Uterus (tissue), 3 donors: ENCODE measurements at regions not wholly inside any gene's neighbourhood (a gene's known extent, or its start where the extent isn't known, plus 50 kb on each side); places are given as distances from the start of the nearest gene placed in this dataset.

Experiments used
- DNase-seq, 2 donors: peaks; one replicate each; pipeline ENCODE4 v3.0.0-alpha.2; 2019 to 2020
- H3K27ac ChIP-seq, 2 donors: fragments of 200-600 bp; sonication (generic); 1 replicate in 1 of 2; 2 replicates in 1 of 2; pipeline ENCODE4 v1.5.1; 2016 to 2018
- H3K27me3 ChIP-seq, 2 donors: fragments of 200-600 bp; sonication (generic); one replicate each; pipeline ENCODE4 v1.5.1; 2018 to 2019; ENCODE audit warnings: control low read depth in 1 of 2
- H3K36me3 ChIP-seq, 2 donors: fragments of 200-600 bp; sonication (generic); one replicate each; pipeline ENCODE4 v1.5.1; 2019; ENCODE audit warnings: control low read depth in 1 of 2
- H3K4me1 ChIP-seq, 2 donors: fragments of 200-600 bp; sonication (generic); one replicate each; pipeline ENCODE4 v1.5.1; 2018 to 2019; ENCODE audit warnings: control low read depth in 1 of 2
- H3K4me3 ChIP-seq, 2 donors: fragments of 200-600 bp; sonication (generic); 1 replicate in 1 of 2; 2 replicates in 1 of 2; pipeline ENCODE4 v1.5.1; 2018 to 2019; ENCODE audit warnings: mild to moderate bottlenecking in 1 of 2
- H3K9me3 ChIP-seq, 2 donors: fragments of 200-600 bp; sonication (generic); one replicate each; pipeline ENCODE4 v1.5.1; 2019; ENCODE audit warnings: control low read depth in 1 of 2
- CTCF ChIP-seq, 4 experiments: fragments of 200-600 bp in 2 of 4; fragments of 450-650 bp in 2 of 4; sonication (generic) in 2 of 4; IDR thresholded peaks; one replicate each; pipeline ENCODE4 v1.5.1; 2016 to 2019; ENCODE audit warnings: antibody characterized with exemption in 4 of 4, mild to moderate bottlenecking in 2 of 4, moderate library complexity in 1 of 4
- POLR2A ChIP-seq, 2 donors: fragments of 450-650 bp; IDR thresholded peaks; one replicate each; pipeline ENCODE4 v1.6.1; 2016; ENCODE audit warnings: antibody characterized with exemption in 2 of 2, mild to moderate bottlenecking in 1 of 2, moderate library complexity in 1 of 2
- intact Hi-C: fragments of 100-400 bp; cut with DNase I; formaldehyde crosslinking; loops from one replicate; pipeline ENCODE4 v1.15.1; 2023; ENCODE audit warnings: low total_unique reads
- donor health status: DM: yes; HTN: yes; CAD: no.

GRCh38 chr1:112264010-112264409 lies 132.0 kb upstream of the CTTNBP2NL start:
- Histone ChIP-seq H3K36me3 (no peaks in the 10 kb centered on the region), H3K4me1 (no peaks in the 10 kb centered on the region), H3K9me3 (no peaks in the 10 kb centered on the region), H3K27ac (peak overlapping the region in 1 of 2 donors; percentile 9), H3K27me3 (no peaks in the 10 kb centered on the region), H3K4me3 (no peak overlapping the region)
- no peak for DNase-seq
- TF ChIP-seq CTCF (IDR thresholded peaks at IDR 0.05): no peak
- TF ChIP-seq POLR2A (IDR thresholded peaks at IDR 0.05): no peak
- intact Hi-C loops: no loop called here

DNA sequence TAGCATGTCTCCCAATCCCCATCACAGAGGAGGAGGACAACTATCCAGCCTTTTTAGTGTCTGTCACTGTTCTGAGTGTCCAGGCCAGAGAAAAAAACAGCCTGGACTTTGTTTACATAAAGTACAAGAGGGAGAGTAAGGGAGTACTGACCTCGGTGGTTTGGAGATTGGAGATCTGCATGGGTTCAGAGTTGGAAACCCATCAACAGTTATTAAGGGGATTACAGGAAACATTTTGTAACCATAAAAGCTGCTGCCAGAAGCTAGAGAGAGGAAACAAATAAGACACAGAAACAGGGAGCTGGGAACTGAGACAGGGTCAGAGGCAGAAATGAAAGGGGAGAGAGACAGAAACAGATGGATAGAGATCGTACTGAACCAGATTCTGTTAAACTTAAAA lies 131.5 kb upstream of the CTTNBP2NL start:
- H3K27ac ChIP-seq: peak overlapping the region; percentile 5 to 59
- H3K36me3 ChIP-seq: no peaks in the 10 kb centered on the region
- no peak overlapping the region for H3K4me3 ChIP-seq
- no peaks in the 10 kb centered on the region for H3K4me1 ChIP-seq
- intact Hi-C loops: no loop called here
- TF ChIP-seq CTCF (IDR thresholded peaks at IDR 0.05) (no peak), POLR2A (IDR thresholded peaks at IDR 0.05) (no peak)
- no peaks in the 10 kb centered on the region for H3K27me3 ChIP-seq
- H3K9me3 ChIP-seq: no peaks in the 10 kb centered on the region
- DNase-seq: peak in 1 of 2 donors; percentile 19

DNA sequence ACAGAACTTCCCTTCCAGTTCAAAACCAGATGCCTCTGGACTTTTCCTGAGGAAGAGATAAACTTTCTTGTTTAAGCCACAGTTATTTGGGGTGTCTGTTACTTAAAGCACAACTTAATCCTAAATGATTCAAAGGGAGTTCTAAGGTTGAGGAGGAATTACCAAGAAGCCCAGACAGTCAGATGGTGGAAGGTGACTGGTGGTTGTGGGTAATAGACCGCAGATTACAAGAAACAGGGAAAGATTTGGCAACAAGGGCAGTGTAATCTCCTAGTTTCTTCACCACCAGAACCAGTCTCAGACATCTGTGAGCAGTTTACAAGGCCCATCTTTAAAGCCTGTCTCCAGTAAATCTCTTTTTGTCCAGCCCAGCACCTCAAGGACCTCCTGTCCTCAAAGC lies 130.1 kb upstream of the CTTNBP2NL start:
- peak overlapping the region; percentile 5 to 59 for H3K27ac ChIP-seq
- intact Hi-C loops: no loop called here

DNA sequence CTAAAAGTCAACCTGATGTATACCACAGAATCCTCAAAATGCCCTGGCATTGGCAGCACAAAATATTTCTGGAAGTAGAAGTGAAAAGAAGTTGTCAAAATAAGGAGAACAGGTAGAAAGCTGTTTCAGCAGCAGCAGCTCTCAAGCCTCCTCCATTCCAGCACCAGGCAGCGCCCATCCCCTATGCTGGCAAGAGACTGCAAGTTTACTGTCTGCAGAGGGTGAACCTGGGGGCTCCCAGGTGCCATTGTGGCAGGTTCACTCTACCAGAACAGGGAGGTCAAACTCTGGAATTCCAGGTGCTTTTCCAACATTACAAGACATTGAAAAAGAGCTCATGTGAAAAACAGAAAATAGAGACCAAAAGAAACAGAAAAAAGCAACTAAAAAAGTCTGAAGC lies 128.8 kb upstream of the CTTNBP2NL start:
- Histone ChIP-seq H3K27ac (peak overlapping the region in 1 of 2 donors; percentile 37), H3K4me1 (no peaks in the 10 kb centered on the region), H3K9me3 (no peaks in the 10 kb centered on the region), H3K27me3 (no peaks in the 10 kb centered on the region), H3K36me3 (no peaks in the 10 kb centered on the region), H3K4me3 (no peak overlapping the region)
- no peak for DNase-seq
- intact Hi-C loops: no loop called here
- TF ChIP-seq CTCF (IDR thresholded peaks at IDR 0.05): no peak
- no peak for TF ChIP-seq POLR2A (IDR thresholded peaks at IDR 0.05)

More for the DNA sequence above, 130.1 kb upstream of the CTTNBP2NL start:
- no peaks in the 10 kb centered on the region for H3K9me3 ChIP-seq
- DNase-seq: no peak
- H3K27me3 ChIP-seq: no peaks in the 10 kb centered on the region
- H3K36me3 ChIP-seq: no peaks in the 10 kb centered on the region
- no peak overlapping the region for H3K4me3 ChIP-seq
- no peaks in the 10 kb centered on the region for H3K4me1 ChIP-seq
- no peak for TF ChIP-seq CTCF (IDR thresholded peaks at IDR 0.05)
- no peak for TF ChIP-seq POLR2A (IDR thresholded peaks at IDR 0.05)

DNA sequence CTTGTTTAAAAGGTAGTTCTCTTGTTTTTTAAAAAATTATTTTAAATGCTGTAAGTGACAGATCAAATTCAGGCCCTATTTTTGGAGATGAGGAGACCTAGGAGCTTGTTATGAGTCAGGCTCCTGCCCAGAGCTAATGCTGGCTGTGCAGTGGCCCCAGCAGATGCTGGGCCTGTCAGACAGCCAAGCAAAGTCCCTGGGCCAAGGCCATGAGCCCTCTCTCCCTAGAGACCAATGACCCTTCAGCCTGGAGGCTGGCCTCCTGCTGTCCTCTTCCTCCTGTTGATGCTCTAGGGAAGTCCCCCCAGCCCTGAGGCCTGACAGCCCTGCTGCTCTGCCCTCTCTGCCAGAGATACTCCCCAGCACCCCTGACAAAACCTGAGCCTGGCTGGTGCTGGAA lies 128.1 kb upstream of the CTTNBP2NL start:
- DNase-seq: peak; percentile 22 to 61
- intact Hi-C loops: no loop called here
- H3K27ac ChIP-seq: peak overlapping the region in 1 of 2 donors; percentile 9
- no peaks in the 10 kb centered on the region for H3K27me3 ChIP-seq
- no peaks in the 10 kb centered on the region for H3K4me1 ChIP-seq
- TF ChIP-seq POLR2A (IDR thresholded peaks at IDR 0.05): no peak
- TF ChIP-seq CTCF (IDR thresholded peaks at IDR 0.05): no peak
- H3K4me3 ChIP-seq: no peak overlapping the region
- no peaks in the 10 kb centered on the region for H3K9me3 ChIP-seq
- H3K36me3 ChIP-seq: no peaks in the 10 kb centered on the region
